GM19372 (cell line): ENCODE measurements at regions not wholly inside any gene's neighbourhood (a gene's known extent, or its start where the extent isn't known, plus 50 kb on each side); places are given as distances from the start of the nearest gene placed in this dataset.
"Not testable (repeated sequence)": the region's sequence is repeated elsewhere in the genome, so short reads cannot be mapped to it uniquely, and the experiment has no call there.

ENCODE experiments used
- ATAC-seq: cut with Tn5 transposase; IDR thresholded peaks from one replicate; pipeline ENCODE4 v1.9.1; 2021; ENCODE audit warnings: mild to moderate bottlenecking, low read depth, moderate library complexity; ENCODE audit not compliant: unreplicated experiment

DNA sequence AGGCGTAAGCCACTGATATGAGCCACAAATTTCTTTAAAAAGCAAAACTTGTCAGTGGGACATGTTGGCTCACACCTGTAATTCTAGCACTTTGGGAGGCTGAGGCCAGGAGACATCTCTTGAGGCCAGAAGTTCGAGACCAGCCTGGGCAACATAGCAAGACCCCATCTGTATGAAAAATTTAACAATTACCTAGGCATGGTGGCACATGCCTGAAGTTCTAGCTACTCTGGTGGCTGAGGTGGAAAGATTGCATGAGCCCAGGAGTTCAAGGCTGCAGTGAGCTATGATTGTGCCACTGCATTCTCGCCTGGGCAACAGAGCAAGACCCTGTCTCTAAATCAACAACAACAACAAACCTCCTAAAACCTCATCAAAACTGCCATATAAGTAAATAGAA, 147.6 kb upstream of the BARHL2 start:
- no peak for ATAC-seq

DNA sequence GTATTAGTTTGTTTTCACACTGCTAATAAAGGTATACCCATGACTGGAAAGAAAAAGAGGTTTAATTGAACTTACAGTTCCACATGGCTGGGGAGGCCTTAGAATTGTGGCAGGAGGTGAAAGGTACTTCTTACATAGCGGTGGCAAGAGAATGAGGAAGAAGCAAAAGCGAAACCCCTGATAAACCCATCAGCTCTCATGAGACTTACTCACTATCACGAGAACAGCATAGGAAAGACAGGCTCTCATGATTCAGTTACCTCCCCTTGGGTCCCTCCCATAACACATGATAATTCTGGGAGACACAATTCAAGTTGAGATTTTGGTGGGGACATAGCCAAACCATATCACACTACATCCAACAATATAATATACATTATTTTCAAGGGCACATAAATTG, 145.7 kb upstream of the BARHL2 start:
- ATAC-seq, result no peak

DNA sequence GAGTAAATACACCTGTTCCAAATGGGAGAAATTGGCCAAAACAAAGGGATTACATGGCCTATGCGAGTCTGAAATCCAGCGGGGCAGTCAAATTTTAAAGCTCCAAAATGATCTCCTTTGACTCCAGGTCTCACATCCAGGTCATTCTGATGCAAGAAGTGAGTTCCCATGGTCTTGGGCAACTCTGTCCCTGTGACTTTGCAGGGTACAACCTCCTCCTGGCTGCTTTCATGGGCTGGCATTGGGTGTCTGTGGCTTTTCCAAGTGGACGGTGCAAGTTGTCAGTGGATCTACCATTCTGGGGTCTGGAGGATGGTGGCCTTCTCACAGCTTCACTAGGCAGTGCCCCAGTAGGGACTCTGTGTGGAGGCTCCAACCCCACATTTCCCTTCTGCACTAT, 144.3 kb upstream of the BARHL2 start:
- not testable (repeated sequence) for ATAC-seq

DNA sequence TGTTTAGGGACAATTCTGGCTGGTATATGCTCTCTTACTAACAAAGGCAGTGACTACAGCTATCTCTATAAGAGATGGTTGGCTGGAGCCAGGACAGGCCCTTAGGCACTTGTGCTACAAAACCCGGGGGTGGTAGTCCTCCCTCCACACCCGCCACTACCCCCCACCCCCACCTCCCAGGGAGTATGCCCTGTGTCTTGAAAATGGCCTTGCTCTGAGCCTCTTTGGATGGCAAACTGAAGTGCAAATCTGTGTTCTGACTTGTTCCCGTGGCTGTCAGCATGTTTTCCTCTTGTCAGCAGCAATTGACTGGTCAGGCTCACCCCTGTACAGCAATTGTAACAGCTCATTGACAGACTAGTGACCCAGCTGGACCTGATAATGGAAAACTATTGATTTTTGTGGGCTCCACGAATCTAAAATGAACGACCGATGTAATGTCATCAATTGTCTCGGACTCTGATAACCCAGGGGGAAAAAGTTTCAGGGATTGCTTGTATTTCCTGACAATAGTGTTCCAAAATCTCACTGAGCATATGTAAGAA, 139.4 kb upstream of the BARHL2 start:
- no peak for ATAC-seq

DNA sequence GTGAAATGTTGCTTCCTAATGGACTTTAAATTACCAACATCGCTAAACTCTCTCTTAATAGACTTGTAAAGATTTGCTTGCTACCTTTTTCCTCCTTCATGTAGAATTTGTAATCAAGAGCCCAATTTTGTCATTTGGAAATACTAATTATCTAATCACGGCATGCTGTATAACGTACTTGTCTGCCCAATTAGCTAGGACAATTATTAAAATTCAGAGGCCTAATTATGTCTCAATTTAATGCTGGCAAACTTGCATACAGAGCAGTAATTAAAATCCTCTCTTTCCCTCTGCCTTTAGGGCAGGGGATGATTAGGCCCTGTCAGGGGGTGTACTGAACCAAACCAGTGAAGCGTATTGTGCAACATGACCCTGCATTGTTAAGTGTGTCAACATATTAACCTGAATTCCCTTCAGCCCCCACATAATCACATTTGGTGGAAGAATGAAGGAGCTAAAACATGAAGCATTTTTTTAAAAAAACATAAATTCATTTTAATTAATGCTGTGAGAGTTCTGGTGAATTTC, 137.4 kb upstream of the BARHL2 start:
- no peak for ATAC-seq

DNA sequence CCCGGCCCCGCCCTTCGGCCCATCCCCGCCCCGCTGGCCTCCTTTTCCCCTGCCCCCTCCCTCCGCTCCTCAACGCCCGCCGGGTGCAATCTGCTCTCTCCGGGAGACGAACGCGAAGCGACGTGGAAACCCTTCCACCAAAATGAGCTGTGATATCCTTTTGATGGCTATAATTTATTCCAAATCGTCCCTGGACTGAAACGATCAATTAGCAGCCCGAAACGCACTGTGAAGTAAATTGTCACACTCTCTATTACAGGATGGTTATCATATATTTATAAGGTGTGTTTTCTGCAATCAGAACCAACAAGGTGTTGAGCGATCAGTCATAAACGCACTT, 134.6 kb upstream of the BARHL2 start:
- no peak for ATAC-seq

DNA sequence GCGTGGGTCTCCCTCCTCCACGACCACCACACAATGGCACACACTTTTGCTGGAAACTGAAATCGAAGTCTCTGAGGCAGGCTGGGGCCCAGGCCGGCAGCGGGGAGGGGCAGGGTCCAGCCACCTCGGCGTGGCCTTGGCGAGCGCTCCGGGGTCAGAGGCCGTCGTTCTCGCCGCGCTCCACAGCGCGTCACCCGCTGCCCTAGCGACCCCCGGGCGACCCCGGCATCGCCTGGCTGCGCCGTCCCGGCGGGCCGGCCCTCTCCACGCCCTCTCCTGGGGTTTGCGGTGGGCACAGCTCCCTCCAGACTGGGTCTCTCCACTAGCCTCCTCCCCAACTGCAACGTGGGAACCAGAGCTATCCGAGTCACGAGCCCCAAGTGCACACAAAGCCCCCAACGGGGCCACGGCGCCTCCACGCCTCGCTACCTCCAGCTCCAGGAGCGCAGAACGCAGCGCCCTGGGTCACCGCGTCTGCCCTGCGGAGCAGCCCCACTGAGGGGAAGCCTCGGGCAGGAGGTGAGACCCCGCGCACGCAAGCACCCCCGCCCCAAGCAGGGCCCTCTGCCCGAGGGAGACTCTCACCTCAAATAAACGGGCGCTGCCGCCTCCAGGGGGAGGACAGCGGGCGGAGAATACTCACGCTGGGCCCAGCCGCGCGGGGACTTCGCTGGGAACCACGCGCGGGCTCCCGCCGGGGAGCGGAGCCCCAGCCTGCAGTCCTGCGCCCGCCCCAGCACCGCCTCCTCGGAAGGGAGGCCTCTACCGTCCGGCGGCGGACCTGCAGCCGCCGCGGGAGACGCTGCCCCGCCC, 134.0 kb upstream of the BARHL2 start:
- peak; percentile 99 for ATAC-seq

DNA sequence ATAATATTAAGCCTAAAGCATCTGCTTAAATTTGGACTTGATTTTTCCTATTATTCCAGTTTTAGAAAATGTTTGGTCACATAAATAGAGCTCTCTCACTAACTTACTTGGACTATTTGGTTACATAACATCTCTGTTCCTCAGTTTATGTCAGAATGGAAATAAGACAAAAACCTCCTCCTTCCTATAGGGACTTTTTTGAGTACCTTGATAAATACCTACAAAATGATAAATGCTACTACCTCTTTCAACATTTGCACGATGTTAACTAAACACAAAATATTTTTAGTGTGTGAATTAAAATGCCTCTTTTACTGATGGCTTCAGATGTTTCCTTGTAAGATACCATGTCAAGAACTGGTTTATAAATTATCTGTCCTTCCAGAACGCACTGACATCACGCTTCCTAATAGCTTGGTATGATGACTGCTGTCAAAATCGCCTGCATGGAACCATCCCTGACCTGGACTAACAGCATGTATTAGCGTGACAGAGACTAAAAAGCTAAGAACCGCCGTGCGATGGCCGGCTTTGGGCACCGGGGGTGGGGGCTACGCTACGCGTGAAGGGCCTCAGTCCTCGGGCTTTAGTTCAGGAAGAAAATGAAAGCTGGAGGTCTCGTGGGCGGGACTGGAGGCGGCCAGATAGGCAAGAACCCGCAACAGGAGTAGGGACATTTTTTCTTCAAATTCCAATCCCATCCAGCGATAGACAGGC, 133.2 kb upstream of the BARHL2 start:
- no peak for ATAC-seq

DNA sequence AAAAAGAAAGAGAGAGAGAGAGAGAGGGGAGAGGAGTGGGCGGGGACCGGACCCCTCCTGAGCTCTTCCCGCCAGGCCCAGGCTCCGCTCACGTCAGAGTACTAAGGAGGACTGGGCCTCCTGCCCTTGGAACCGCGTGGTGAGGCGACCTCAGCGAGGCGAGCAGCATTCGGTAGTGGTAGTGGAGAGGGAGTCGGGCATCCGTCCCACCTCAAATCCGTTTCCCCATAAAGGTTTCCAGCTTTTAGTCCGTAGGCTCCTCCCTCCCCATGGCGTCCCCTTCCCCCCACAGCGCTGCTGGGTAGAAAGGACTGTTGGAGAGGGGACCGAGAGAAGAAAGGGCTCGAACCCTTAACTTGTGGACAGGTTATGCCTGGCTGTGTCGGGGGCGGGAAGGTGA, 124.4 kb upstream of the BARHL2 start:
- no peak for ATAC-seq

DNA sequence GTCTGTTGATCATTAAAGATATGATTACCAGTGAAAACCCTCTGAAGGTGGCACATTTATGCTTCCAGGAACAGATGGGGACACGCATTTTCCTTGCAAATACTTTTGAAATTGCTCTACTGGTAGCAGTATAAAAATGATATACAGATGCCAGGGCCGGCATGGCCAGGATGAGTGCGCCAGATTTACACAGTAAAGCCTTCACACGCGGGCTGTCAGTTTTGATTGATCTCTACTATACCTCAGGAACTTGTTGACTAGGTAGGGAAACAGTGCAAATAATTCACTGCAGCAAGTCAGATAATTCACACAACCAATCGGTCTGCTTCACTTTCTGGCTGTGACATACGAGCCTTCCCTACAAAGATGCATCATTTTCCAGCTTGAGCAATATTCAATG, 123.2 kb upstream of the BARHL2 start:
- no peak for ATAC-seq

DNA sequence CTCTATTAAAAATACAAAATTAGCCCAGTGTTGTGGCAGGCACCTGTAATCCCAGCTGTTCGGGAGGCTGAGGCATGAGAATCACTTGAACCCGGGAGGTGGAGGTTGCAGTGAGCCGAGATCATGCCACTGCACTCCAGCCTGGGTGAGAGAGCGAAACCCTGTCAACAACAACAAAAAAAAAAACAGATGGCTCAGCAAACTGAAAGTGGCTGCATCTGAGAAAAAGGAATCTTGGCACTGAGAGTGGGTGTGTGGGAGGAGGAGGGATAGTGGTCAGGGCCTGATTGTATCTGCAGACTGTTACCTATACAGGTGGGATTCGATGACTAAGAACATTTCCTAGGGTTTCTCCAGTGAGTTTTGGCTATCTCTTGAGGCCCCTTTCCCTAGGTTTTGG, 122.2 kb upstream of the BARHL2 start:
- no peak for ATAC-seq

DNA sequence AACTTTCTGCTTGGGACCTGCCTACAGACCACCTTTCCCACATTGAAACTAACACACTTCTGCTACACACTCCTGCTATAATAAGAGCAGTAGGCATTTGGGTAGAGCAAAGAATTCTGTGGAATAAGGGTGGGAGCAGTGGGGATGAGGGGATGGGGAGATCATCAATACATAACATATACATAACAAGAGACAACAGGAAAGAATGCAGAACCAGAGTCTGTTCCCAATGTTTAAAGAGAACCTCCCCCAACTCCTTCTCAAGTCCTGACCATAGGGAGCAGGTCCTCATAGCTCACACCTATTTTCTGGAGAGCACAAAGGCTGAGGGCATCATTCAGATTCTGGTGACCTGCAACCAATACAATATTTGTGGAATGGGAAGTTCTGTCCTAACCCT, 121.6 kb upstream of the BARHL2 start:
- ATAC-seq, result no peak

DNA sequence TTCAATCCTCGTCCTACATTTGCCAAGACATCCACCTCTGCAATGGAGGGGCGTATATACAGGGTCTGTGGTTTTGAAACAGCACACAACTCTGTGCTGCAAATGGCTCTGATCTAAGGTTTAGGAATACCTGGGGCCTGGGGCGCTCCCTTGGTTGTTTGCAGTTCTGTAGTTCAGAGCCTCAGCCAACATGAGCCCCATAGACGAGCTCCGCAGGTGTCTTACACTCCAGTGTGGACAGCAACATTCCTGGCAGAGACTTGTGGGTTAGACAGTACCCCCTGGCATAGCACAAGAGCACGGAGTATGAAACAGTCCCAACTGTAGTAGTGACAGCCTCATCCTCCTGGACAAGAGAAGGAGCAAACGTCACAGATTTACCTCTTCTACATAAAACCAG, 120.3 kb upstream of the BARHL2 start:
- no peak for ATAC-seq

DNA sequence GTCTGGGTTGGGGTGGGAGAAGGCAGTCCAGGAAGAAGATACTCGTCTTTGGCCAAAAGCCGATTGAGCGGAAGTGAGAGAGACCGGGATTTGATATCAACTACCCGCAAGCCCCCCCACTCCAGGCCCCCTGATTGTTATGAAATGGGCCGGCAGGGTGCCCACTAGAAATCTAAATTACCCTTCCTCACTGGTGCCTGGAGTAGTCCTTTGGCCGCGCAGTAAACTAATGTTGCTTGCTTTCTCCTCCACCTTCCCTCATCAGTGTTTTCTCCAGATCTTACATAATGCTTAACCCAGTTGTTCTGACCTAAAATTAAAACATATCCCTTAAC, 119.2 kb upstream of the BARHL2 start:
- ATAC-seq, result no peak

DNA sequence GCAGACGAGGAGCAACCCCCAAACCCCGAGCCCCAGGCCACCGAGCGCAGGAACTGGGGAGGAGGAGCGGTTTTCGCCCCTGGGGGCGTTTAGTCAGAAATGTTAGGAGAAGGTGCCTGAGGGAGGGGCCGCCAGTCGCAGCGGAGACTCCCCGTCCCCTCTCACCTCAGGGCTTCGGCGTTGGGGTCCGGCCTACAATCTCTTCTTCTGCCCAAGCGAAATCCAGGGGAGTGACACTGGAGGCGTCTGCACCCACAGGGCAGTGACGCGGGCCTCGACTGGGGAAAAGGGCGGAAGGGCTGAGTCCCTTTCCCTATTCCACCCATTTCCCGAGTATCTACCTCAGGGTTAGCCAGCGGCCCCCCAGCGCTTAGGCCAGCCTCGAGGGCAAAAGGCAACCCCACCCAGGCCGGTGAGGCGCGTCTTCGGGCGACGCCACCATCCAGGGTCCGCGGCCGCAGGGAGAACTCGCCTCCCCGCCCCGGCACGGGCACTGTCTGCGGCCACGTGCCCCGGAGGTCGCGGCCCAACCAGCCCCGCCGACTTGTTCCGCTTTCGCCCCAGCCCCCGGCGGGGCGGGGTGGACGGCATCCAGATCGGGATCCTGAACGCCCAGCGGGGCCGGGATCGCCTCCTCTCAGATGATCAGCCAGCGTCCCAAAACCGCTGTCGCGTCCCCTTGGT, 118.7 kb upstream of the BARHL2 start:
- no peak for ATAC-seq

DNA sequence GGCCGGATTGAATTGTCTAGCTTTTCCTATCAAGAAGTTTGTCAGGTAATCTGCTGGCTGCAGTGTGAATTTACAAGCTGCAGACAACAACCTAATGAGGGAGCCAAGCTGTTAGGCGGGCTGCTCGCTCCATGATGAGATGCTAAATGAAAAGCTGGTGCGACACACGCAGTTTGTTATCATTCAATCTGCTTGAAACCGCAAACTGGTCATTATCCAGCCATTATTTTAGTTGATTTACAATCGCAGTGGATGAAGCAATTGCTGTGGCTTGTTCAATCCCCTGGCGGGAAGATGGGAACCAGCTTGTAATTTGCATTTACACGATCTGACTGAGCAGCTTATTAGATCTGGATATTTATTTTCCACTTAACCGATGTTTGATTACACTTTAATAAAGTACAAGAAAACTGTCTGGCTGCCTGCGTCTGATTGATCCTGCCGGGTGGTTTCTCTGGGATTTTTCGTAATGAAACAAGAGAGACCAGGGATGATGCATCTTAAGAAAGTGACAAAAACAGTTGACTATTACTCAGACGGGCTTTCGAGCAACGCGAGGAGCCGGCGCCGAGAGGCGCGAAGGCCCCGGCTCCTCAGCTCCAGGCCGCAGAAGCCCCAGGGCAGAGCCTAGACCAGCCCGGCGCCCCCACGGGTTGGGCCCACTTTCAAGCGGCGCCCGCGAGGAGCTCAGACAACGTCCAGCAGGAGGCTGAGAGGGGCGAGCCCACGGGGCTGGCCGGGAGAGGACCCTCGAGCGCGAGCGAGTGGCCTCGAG, 118.0 kb upstream of the BARHL2 start:
- no peak for ATAC-seq

DNA sequence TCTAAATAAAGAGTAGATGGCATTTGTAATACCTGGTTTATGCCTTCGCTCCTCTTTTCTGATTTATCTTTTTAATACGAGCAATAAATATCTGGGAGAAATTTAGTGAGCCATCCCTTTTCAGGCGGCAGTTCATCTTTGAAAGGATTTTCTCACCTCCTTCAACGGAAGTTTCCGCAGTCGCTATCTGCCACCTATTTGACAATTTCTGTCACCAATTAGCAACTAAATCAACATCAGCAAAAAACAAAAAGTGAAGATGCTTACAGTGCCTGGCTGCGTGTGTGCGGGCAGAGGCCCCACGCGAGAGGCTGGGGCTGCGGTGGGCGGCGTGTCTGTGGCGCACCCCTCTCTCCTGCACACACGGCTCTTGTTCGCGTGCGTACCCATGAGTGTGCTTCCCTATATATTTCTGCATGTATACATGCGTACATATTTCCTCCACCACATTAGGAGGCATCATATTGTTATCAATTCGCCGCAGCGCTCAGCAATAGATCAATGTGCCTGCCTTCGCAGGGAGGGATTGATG, 117.3 kb upstream of the BARHL2 start:
- ATAC-seq, result no peak

DNA sequence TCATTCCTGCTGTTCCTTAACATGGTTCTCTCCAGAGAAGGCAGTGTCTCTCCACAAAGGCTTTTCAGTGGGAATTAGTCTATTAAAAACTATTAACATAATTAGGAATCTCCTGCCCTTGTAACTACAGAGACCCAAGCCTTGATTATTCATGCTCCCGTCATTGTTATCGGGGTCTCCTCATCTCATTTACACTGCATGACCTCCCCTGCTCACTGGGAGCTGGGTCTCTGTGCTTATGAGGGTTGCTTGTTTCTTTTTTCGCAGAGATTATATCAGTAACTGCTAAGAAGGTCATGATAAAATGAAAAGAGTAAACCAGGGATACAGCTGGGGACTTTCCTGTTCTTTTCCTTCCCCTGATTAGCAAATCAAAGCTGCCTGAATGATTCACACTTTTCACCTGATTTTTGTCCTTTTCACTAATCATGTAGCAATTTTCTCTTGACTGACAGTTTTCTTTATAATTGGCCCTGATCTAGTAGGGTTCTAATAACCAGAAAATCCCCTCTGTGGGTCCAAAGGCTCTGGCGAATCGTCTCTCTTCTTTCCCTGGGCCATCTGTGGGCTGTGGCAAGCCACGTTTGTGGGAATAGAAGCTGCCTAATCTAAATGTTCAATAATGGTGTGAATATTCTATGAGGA, 116.5 kb upstream of the BARHL2 start:
- ATAC-seq, result no peak

DNA sequence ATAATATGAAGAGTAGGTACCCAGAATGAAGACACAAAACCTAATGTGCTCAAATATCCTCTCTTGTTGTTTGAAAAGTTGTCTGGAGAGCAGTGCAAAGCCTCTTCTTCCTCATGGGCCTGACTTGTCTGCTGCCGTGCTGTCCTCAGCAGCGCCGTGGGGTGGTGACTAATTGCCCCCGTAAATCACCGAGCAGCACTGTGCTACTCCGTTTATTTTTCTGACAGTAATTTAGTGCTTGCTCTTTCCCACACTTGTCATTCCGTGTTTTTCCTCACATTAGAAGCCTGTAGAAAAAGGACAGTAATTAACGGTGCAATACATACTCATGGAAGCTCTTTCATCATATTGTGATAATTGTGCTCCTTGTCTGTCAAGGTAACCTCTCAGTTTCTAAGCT, 114.8 kb upstream of the BARHL2 start:
- ATAC-seq, result no peak

DNA sequence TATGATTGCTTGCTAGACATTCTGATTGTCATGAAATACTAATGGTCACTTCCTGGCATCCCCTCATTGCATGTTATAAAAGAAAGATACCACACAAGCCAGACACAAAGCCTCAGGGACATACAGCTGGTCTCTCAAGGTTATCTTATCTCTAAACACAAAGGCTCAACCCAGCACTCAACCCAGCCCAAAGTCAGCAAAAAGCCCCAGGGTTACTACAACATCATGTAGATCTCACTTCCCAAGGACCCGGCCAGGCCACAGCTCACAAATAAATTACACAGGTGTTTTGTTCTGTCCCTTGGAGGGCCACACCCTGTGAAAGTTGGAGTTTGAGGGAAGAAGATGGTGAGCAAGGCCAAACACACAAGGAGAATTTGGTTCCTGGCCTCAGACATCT, 109.7 kb upstream of the BARHL2 start:
- no peak for ATAC-seq
